H1 (cell line): ENCODE measurements at regions not wholly inside any gene's neighbourhood (a gene's known extent, or its start where the extent isn't known, plus 50 kb on each side); places are given as distances from the start of the nearest gene placed in this dataset.

Experiments
- CTCF ChIA-PET: fragments of 300-600 bp; sonication (Branson Sonifier 250); formaldehyde crosslinking; loops from one replicate; lab custom pipeline; 2021; ENCODE audit not compliant: partially characterized antibody; lab: Charles Lee
- POLR2A ChIA-PET: fragments of 300-600 bp; sonication (Branson Sonifier 250); formaldehyde crosslinking; loops from one replicate; lab custom pipeline; 2021; ENCODE audit warnings: inconsistent platforms; ENCODE audit not compliant: partially characterized antibody; lab: Charles Lee
- DNase-seq, 2 experiments: peaks; one replicate each; pipeline versions ENCODE4 v3.0.0 to v3.0.0-alpha.2; 2010 to 2022; ENCODE audit warnings: low spot score in 2 of 2, low read depth in 1 of 2, mixed read lengths in 1 of 2
- FAIRE-seq: peaks from 2 replicates; lab custom pipeline; 2011; peaks lifted over from hg19 to GRCh38; lab: Jason Lieb, UNC
- H2AFZ ChIP-seq: 2 replicates; pipeline ENCODE4 v1.8.1; 2012; ENCODE audit warnings: low read length, inconsistent platforms
- H2AK5ac ChIP-seq: 2 replicates; pipeline ENCODE4 v1.6.1; 2013; ENCODE audit warnings: low read depth, low read length
- H2BK120ac ChIP-seq: replicated peaks from 2 replicates; pipeline ENCODE3; 2013; ENCODE audit warnings: low read depth, low read length, inconsistent platforms
- H2BK12ac ChIP-seq: 2 replicates; pipeline ENCODE4 v1.6.1; 2013; ENCODE audit warnings: low read depth, low read length
- H2BK15ac ChIP-seq: 2 replicates; pipeline ENCODE4 v1.6.1; 2013; ENCODE audit warnings: low read length
- H2BK20ac ChIP-seq: 2 replicates; pipeline ENCODE4 v1.6.1; 2013; ENCODE audit warnings: low read length
- H2BK5ac ChIP-seq: 2 replicates; pipeline ENCODE4 v1.6.1; 2013; ENCODE audit warnings: low read depth, low read length
- H3K14ac ChIP-seq: 2 replicates; pipeline ENCODE4 v1.6.1; 2013; ENCODE audit warnings: inconsistent platforms; ENCODE audit not compliant: insufficient read length
- H3K18ac ChIP-seq: 2 replicates; pipeline ENCODE4 v1.6.1; 2013; ENCODE audit warnings: low read length; ENCODE audit errors: extremely low read depth
- H3K23ac ChIP-seq: 2 replicates; pipeline ENCODE4 v1.6.1; 2013; ENCODE audit warnings: inconsistent platforms; ENCODE audit not compliant: insufficient read length
- H3K23me2 ChIP-seq: 2 replicates; pipeline ENCODE4 v1.6.1; 2013; ENCODE audit warnings: low read depth, low read length
- H3K27ac ChIP-seq: 2 replicates; pipeline ENCODE4 v1.6.1; 2011; ENCODE audit warnings: low read depth, low read length, inconsistent platforms
- H3K27me3 ChIP-seq, 4 experiments: replicated peaks in 1 of 4; 1 replicate in 1 of 4; 2 replicates in 3 of 4; pipeline versions ENCODE4 v1.6.1 to v1.8.1; 2011 to 2013; ENCODE audit warnings: low read length in 3 of 4, mild to moderate bottlenecking in 3 of 4, inconsistent platforms in 2 of 4, mixed read lengths in 2 of 4, moderate library complexity in 1 of 4; ENCODE audit not compliant: control insufficient read depth in 3 of 4, insufficient read depth in 3 of 4; ENCODE audit errors: extremely low read depth in 1 of 4
- H3K36me3 ChIP-seq, 4 experiments: 2 replicates each; pipeline versions ENCODE4 v1.6.1 to v1.8.1; 2011 to 2013; ENCODE audit warnings: mild to moderate bottlenecking in 4 of 4, low read length in 3 of 4, moderate library complexity in 2 of 4, control low read depth in 1 of 4, inconsistent platforms in 1 of 4; ENCODE audit not compliant: insufficient read depth in 4 of 4, control insufficient read depth in 2 of 4
- H3K4ac ChIP-seq: replicated peaks from 2 replicates; pipeline ENCODE3; 2013; ENCODE audit warnings: low read length, low read depth, mixed read lengths, inconsistent platforms; ENCODE audit not compliant: insufficient read length
- H3K4me1 ChIP-seq, 4 experiments: replicated peaks in 1 of 4; 1 replicate in 1 of 4; 2 replicates in 3 of 4; pipeline versions ENCODE4 v1.6.1 to v1.8.1; 2011 to 2013; ENCODE audit warnings: low read length in 3 of 4, inconsistent platforms in 2 of 4, mixed read lengths in 1 of 4; ENCODE audit not compliant: insufficient read depth in 4 of 4, control insufficient read depth in 3 of 4
- H3K4me2 ChIP-seq, 2 experiments: 2 replicates each; pipeline versions ENCODE4 v1.6.1 to v1.8.1; 2011 to 2013; ENCODE audit warnings: low read depth in 2 of 2, low read length in 2 of 2, control low read depth in 1 of 2, inconsistent platforms in 1 of 2, mild to moderate bottlenecking in 1 of 2; ENCODE audit not compliant: insufficient read depth in 1 of 2
- H3K4me3 ChIP-seq, 4 experiments: fragments of 200-600, 300-600 bp in 1 of 4; sonication (generic), shearing (Covaris generic), sonication (Bioruptor Twin) in 1 of 4; 2 replicates each; pipeline versions ENCODE4 v1.5.1 to v1.8.1; 2011 to 2016; ENCODE audit warnings: low read length in 4 of 4, low read depth in 3 of 4, control low read depth in 2 of 4, inconsistent platforms in 2 of 4, mild to moderate bottlenecking in 2 of 4, mixed read lengths in 1 of 4, moderate library complexity in 1 of 4; ENCODE audit not compliant: insufficient read depth in 2 of 4; ENCODE audit errors: extremely low read depth in 1 of 4
- H3K56ac ChIP-seq: replicated peaks from 2 replicates; pipeline ENCODE3; 2013; ENCODE audit warnings: low read depth, mild to moderate bottlenecking, mixed read lengths, low read length, inconsistent platforms; ENCODE audit not compliant: insufficient read length
- H3K79me1 ChIP-seq: 2 replicates; pipeline ENCODE4 v1.6.1; 2013; ENCODE audit warnings: low read depth, low read length, control low read depth
- H3K79me2 ChIP-seq, 2 experiments: 2 replicates each; pipeline versions ENCODE4 v1.6.1 to v1.8.1; 2012 to 2013; ENCODE audit warnings: low read length in 2 of 2, mild to moderate bottlenecking in 2 of 2, inconsistent platforms in 1 of 2; ENCODE audit not compliant: insufficient read depth in 2 of 2, control insufficient read depth in 1 of 2
- H3K9ac ChIP-seq, 4 experiments: replicated peaks in 1 of 4; 1 replicate in 1 of 4; 2 replicates in 3 of 4; pipeline versions ENCODE4 v1.6.1 to v1.8.1; 2011 to 2013; ENCODE audit warnings: low read depth in 3 of 4, low read length in 3 of 4, control low read depth in 2 of 4, mild to moderate bottlenecking in 2 of 4, moderate library complexity in 2 of 4, inconsistent platforms in 1 of 4; ENCODE audit errors: extremely low read depth in 1 of 4
- H3K9me3 ChIP-seq, 2 experiments: 2 replicates each; pipeline versions ENCODE4 v1.6.1 to v1.8.1; 2012 to 2013; ENCODE audit warnings: mild to moderate bottlenecking in 2 of 2, moderate library complexity in 2 of 2, control low read depth in 1 of 2, inconsistent platforms in 1 of 2, low read depth in 1 of 2, low read length in 1 of 2, mixed read lengths in 1 of 2; ENCODE audit not compliant: insufficient read depth in 2 of 2
- H4K20me1 ChIP-seq, 2 experiments: replicated peaks in 1 of 2; 2 replicates each; pipeline versions ENCODE3 to v1.8.1; 2011 to 2013; ENCODE audit warnings: inconsistent platforms in 2 of 2, low read length in 2 of 2, mild to moderate bottlenecking in 1 of 2; ENCODE audit not compliant: insufficient read depth in 2 of 2, control insufficient read depth in 1 of 2
- H4K5ac ChIP-seq: 2 replicates; pipeline ENCODE4 v1.6.1; 2013; ENCODE audit warnings: low read length, low read depth, mixed read lengths, inconsistent platforms; ENCODE audit not compliant: insufficient read length
- H4K8ac ChIP-seq: 2 replicates; pipeline ENCODE4 v1.8.0; 2013; ENCODE audit warnings: mild to moderate bottlenecking, moderate library complexity, low read length, inconsistent platforms; ENCODE audit not compliant: insufficient read depth; ENCODE audit errors: extremely low read depth
- H4K91ac ChIP-seq: replicated peaks from 2 replicates; pipeline ENCODE3; 2013; ENCODE audit warnings: low read length, mixed read lengths, inconsistent platforms; ENCODE audit not compliant: insufficient read length
- BRCA1 ChIP-seq: IDR thresholded peaks from 2 replicates; pipeline ENCODE4 v1.6.1; 2012; ENCODE audit warnings: low read depth, low read length, improper control_type of control experiment
- CBX8 ChIP-seq: fragments of 300-800, 300-1000 bp; sonication (generic); IDR thresholded peaks from 2 replicates; pipeline ENCODE4 v1.7.1; 2016; ENCODE audit warnings: low read depth, low read length, borderline replicate concordance
- CEBPB ChIP-seq: IDR thresholded peaks from 2 replicates; pipeline ENCODE4 v1.6.1; 2012; ENCODE audit warnings: low read depth, low read length
- CREB1 ChIP-seq: IDR thresholded peaks from 2 replicates; pipeline ENCODE4 v1.6.1; 2012; ENCODE audit warnings: inconsistent platforms
- EZH2 ChIP-seq: fragments of 200-600 bp; sonication (generic); IDR thresholded peaks from 2 replicates; pipeline ENCODE4 v1.7.1; 2012; ENCODE audit warnings: low read depth, mild to moderate bottlenecking, moderate library complexity, low read length, inconsistent platforms; ENCODE audit not compliant: severe bottlenecking
- JUN ChIP-seq: IDR thresholded peaks from 2 replicates; pipeline ENCODE4 v1.6.1; 2011; ENCODE audit warnings: low read depth, mild to moderate bottlenecking, improper control_type of control experiment, low read length
- KDM4A ChIP-seq: IDR thresholded peaks from one replicate; pipeline ENCODE4 v1.7.1; 2012; ENCODE audit warnings: low read depth, mild to moderate bottlenecking, moderate library complexity, low read length, inconsistent platforms; ENCODE audit not compliant: severe bottlenecking
- KDM5A ChIP-seq: fragments of 200-600 bp; IDR thresholded peaks from 2 replicates; pipeline ENCODE4 v1.7.1; 2012; ENCODE audit warnings: mild to moderate bottlenecking, low read length, inconsistent platforms, mixed read lengths
- NANOG ChIP-seq: IDR thresholded peaks from 2 replicates; pipeline ENCODE4 v1.6.1; 2011; ENCODE audit warnings: low read length, low read depth, mild to moderate bottlenecking, inconsistent platforms; ENCODE audit not compliant: insufficient read depth, poor library complexity, severe bottlenecking
- NRF1 ChIP-seq: IDR thresholded peaks from 2 replicates; pipeline ENCODE4 v1.6.1; 2011; ENCODE audit warnings: mild to moderate bottlenecking, low read depth, low read length, improper control_type of control experiment
- POLR2AphosphoS5 ChIP-seq: IDR thresholded peaks from 2 replicates; pipeline ENCODE4 v1.6.1; 2011; ENCODE audit warnings: low read depth, low read length
- RXRA ChIP-seq: IDR thresholded peaks from 2 replicates; pipeline ENCODE4 v1.6.1; 2011; ENCODE audit warnings: low read depth, mild to moderate bottlenecking, low read length, moderate library complexity; ENCODE audit not compliant: insufficient read depth
- SAP30 ChIP-seq: fragments of 300-600 bp; sonication (generic); IDR thresholded peaks from 2 replicates; pipeline ENCODE4 v1.7.1; 2012; ENCODE audit warnings: low read length, moderate library complexity, mild to moderate bottlenecking, inconsistent platforms; ENCODE audit not compliant: insufficient read depth, insufficient replicate concordance
- SRF ChIP-seq: IDR thresholded peaks from 2 replicates; pipeline ENCODE4 v1.6.1; 2011; ENCODE audit warnings: mild to moderate bottlenecking, low read depth, low read length, moderate library complexity
- TBP ChIP-seq: IDR thresholded peaks from 2 replicates; pipeline ENCODE4 v1.6.1; 2011; ENCODE audit warnings: low read depth, low read length, improper control_type of control experiment
- WGBS, 2 experiments: shearing (Covaris generic) in 1 of 2; methylation state at CpG; one replicate each; pipeline versions ENCODE4 v1.1.6 to v1.1.7; 2013 to 2015; ENCODE audit warnings: low lambda C conversion rate in 2 of 2, mixed read lengths in 2 of 2, inconsistent platforms in 1 of 2, low coverage in 1 of 2, missing lambda C conversion rate in 1 of 2; ENCODE audit not compliant: insufficient replicate concordance in 2 of 2, insufficient coverage in 1 of 2, insufficient read length in 1 of 2; ENCODE audit errors: extremely low coverage in 1 of 2, missing lambda C conversion rate in 1 of 2; 5-methylcytosine and 5-hydroxymethylcytosine counted together

- H3K23ac ChIP-seq = no peak overlapping the region
- H3K14ac ChIP-seq = no peak overlapping the region
- no peak overlapping the region for H2BK20ac ChIP-seq
- no peak overlapping the region for H3K4ac ChIP-seq
- no peaks in the 10 kb centered on the region for H4K20me1 ChIP-seq
- no peak overlapping the region for H2BK120ac ChIP-seq
- 89% methylated on average over 12 of the region's 12 CpGs; no CpG with 5 or more reads in 1 of the 2 experiments for WGBS, 2 experiments
- no peak overlapping the region for H2AK5ac ChIP-seq
- ChIA-PET CTCF (interaction anchor here (0.9 to 1.6 kb wide), 2 partner anchors 22 to 56 kb away, joined by 3 to 8 read pairs; no protein-coding TSS in a partner anchor), POLR2A (no interaction called here)
- no peak for DNase-seq
- no peak overlapping the region for H2BK12ac ChIP-seq
- H3K36me3 ChIP-seq = no peaks in the 10 kb centered on the region; a peak in 1 of 8 replicates
- no peaks in the 10 kb centered on the region for H3K9me3 ChIP-seq
- peaks cover 3% of the 10 kb centered on the region for H3K23me2 ChIP-seq
- H2AFZ ChIP-seq = no peak overlapping the region
- H3K79me2 ChIP-seq = no peaks in the 10 kb centered on the region
- no peak overlapping the region for H2BK15ac ChIP-seq
- H2BK5ac ChIP-seq = no peak overlapping the region
- H3K56ac ChIP-seq = no peak overlapping the region
- FAIRE-seq = no peak
- no peak overlapping the region for H3K4me2 ChIP-seq
- H3K18ac ChIP-seq = no peak overlapping the region
- no peaks in the 10 kb centered on the region; a peak in 1 of 7 replicates for H3K27me3 ChIP-seq
- no peak overlapping the region for H3K9ac ChIP-seq
- 0 out of 2 replicates have a peak, but pooled peaks cover 4% of the 10 kb centered on the region for H3K79me1 ChIP-seq
- H3K4me3 ChIP-seq = no peak overlapping the region
- H4K8ac ChIP-seq = no peak overlapping the region
- no peaks in the 10 kb centered on the region; a peak in 1 of 7 replicates for H3K4me1 ChIP-seq
- no peak overlapping the region for H4K5ac ChIP-seq
- no peak overlapping the region for H3K27ac ChIP-seq
- no peak overlapping the region for H4K91ac ChIP-seq
- TF ChIP-seq NANOG (no peak), NRF1 (no peak), JUN (no peak), CREB1 (no peak), POLR2AphosphoS5 (no peak), RXRA (no peak), TBP (no peak), EZH2 (no peak), SRF (no peak), SAP30 (no peak), CEBPB (no peak), BRCA1 (no peak), KDM5A (no peak), KDM4A (no peak), CBX8 (no peak)
These were observed 322.5 kb downstream of the C16orf95 start for GRCh38 chr16:86994651-86995171.
